Hepatic stellate cell (primary cell): ENCODE measurements at regions not wholly inside any gene's neighbourhood (a gene's known extent, or its start where the extent isn't known, plus 50 kb on each side); places are given as distances from the start of the nearest gene placed in this dataset.

Experiments used
- DNase-seq: peaks from one replicate; pipeline ENCODE4 v3.0.0; 2011; ENCODE audit warnings: low spot score

DNA sequence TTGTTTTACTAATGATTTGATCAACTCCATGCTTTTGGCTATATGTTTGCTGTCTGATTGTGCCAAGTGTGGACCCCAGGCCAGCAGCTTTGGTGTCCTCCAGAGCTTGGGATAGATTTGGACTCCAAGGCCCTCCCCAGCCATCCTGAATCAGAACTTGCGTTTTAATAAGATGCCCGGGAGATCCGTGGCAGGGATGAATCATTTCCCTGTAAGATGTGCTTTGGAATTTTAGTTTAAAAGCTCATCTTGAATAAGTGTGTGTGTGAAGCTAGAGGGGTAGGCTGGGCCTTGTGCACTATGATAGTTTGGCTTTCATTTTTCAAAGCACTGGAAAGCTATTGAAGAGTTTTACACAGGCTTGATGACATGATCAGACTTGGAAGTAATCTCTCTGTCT, 66.2 kb upstream of the SDK1 start:
- no peak for DNase-seq

DNA sequence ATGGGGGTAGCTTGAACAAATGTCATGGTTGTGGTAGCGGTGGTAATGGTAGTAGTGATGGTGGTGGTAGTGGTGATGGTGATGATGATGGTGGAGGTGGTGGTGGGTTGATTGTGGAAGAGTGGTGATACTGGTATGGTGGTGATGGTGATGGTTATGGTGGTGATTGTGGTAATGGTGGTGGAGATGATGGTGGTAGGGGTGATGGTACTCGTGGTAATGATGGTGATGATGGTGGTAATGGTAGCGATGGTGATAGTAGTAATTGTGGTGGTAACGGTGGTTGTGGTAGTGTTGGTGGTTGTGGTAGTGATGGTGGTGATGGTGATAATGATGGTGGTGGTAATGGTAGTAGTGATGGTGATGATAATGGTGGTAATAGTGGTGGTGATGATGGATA, 65.7 kb upstream of the SDK1 start:
- no peak for DNase-seq

DNA sequence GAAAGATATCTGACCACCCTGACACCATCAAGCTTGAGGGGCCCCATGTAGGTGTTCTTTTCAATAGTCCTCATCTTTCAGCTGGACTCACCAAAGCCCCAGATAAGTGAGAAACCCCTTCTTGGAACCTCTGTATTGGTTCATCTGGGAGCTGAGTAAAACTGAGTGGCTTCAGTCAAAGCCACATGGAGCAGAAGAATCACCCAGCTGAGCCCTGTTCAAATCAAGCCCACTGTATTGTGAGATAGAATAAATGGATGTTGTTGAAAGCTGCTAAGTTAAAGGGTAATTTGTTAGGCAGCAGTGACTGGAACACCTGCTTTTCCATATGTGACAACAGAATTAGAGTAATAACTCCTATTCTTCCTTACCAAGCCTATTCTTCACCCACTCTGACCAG, 64.8 kb upstream of the SDK1 start:
- no peak for DNase-seq

DNA sequence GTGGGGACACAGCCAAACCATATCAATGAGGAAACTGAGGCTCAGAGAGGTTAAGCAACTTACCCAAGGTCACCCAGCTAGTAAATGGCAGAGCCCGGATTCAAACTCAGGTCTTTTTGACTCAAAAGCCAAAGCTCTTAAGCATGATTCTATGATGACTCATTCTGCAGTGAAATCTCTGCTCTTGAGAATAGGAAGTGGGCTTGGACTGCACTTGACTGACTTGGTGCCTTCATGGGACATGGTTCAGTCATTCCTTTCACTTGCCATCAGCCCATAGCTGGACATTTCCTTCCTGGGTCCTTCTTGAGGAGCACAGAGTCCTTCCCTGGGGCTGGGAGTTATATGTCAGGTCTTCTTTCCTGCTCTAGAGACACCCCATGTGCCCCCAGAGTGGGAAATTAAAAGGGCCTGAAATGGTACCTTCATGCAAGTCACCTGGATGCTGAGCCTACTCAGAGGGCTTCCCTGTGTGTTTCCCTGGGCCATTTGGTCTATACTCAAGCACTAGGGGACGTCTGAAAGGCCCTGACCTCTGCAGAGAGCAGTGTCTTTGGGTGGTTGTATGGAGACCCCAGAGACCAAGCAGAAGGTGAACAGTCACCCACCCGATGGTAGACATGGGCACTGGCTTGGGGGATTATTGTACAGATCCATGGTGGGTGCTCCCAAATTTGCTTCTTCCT, 62.4 kb upstream of the SDK1 start:
- no peak for DNase-seq

DNA sequence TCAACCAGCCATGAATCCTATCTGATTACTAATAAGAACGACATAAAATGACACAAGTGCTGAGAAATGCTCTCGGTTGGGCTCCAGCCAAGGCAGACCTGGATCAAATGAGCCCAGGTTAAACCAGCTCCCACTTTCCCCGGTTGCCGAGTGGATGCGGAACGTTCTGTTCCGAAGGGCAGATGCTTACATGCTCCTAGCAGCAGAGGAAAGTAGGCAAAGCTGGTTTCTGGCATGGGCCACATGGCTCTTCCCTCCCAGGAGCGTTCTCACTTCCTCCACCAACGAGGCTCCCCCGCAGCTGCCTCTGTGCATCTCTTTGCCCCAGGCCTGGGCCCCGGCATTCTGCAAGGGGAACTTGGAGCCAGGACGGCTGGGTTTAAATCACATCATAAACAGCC, 61.8 kb upstream of the SDK1 start:
- DNase-seq = no peak

DNA sequence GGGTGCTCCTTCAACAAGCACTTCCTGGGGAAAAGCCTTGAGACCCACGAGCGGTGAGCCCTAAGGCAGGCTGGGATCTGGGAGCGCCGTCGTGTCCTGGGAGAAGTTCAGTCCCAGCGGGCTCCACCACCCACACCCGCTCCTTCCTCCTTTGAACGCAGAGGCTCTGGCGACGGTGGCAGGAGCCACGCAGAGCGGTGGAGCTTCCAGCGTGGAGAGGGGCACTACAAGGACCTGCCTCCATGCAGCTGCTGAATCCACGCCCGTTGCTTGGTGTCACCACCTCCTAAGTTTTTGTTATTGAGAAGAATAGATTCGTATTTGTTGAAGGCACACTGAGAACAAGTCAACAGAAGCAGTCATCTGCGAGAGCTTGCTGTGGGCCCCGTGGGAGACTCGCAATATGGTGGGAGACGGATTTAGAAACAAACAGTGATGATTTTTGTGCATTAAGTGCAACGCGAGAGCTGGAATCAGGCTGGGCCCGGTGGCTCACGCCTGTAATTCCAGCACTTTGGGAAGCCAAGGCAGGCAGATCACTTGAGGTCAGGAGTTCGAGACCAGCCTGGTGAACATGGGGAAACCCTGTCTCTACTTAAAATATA, 60.1 kb upstream of the SDK1 start:
- no peak for DNase-seq

DNA sequence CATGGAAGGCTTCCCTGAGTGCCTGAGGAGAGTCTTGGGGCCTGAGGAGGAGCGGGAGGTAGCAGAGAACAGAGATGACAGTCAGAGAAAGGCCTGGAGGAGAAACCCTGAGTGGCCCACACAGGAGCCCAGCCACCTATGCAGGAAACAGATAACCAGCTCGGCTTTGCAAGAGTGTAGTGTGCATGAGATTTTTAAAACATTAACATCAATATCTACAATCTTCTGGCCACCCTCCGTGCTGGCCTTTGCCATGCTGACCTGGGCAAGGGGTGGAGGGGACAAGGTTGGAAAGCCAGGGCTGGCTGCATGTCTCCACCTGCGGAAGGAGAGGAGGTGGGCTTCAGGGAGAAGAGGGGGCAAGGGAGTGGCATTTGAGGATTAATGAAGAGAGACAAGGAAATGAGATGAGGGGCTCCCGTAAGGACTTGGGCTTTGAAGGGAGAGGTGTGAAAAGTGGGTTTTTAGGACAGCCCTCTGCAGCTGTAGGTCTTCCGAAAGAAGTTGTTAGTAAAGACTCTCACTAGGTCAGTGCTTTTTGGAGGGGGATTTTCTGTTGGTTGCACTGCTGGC, 59.3 kb upstream of the SDK1 start:
- no peak for DNase-seq

DNA sequence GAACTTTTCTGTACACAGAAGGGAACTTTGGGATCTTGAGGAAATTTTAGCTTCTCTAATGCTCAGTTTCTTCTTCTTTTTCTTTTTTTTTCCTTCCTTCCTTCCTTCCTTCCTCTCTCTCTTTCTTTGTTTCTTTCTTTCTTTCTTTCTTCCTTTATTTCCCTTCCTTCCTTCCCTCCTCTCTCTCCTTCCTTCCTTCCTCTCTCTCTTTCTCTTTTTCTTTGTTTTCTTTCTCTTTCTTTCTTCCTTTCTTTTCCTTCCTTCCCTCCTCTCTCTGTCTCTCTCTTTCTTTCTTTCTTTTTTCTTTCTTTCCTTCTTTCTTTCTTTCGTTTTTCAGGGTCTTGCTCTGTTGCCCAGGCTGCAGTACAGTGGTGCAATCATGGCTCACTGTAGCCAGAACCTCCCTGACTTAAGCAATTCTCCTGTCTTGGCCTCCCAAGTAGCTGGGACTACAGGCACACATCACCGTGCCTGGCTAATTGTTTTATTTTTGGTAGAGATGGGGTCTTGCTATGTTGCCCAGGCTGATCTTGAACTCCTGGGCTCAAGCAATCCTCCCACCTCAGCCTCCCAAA, 58.6 kb upstream of the SDK1 start:
- DNase-seq = no peak

DNA sequence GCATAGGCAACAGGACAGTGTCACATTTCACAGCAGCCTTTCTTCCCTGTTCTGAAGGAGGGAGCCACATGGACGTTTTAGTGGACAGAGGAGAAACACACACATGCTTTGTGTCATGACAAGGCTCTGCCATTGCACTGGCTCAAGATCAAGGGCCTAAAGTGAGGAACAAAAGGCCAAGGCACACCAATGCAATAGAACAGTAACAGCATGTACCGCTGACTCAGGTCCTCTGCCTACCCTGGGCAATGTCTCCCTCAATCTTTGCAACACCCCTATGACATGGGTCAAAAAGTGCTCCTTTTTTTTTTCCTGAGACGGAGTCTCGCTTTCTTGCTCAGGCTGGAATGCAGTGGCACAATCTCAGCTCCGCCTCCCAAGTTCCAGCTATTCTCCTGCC, 57.8 kb upstream of the SDK1 start:
- no peak for DNase-seq

DNA sequence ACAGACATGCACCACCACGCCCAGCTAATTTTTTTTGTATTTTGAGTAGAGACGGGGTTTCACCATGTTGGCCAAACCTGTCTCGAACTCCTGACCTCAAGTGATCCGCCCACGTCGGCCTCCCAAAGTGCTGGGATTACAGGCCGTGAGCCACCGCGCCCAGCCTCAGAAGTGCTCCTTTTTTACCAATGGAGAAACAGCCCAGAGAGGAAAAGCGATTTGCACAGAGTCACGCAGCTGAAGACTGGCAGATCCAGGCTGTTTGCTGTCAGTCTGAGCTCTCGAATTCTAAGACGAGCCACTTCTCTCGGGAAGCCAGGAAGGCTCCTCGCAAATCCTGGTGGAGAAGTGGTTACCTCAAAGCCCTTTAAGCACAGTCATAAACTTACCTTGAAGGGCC, 57.4 kb upstream of the SDK1 start:
- DNase-seq = no peak

DNA sequence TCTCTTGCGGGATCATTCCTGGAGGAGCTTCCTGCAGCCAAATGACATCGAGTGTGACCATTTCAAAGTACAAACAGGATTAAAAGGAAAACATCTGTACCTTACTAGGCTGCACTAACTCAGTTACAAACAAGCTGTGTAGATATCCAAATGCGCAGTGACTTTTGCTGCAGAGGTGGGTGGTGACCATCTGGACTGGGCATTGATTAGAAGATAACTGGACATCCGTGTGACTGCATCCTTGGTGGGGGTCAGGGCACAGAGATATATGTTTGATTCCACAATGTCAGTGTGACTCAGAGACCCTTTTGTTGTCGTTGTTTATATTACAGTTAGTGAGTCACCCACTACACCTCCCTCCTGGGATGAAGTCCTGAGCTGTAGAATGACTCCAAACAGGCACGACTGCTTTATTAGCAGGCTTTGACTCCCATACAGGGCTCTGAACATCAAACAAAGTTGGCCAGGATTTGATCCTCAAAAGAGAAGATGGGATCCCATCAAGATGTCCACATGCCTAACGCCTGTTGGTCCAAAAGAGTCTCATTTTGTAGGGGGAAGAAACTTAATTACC, 56.7 kb upstream of the SDK1 start:
- DNase-seq = no peak

DNA sequence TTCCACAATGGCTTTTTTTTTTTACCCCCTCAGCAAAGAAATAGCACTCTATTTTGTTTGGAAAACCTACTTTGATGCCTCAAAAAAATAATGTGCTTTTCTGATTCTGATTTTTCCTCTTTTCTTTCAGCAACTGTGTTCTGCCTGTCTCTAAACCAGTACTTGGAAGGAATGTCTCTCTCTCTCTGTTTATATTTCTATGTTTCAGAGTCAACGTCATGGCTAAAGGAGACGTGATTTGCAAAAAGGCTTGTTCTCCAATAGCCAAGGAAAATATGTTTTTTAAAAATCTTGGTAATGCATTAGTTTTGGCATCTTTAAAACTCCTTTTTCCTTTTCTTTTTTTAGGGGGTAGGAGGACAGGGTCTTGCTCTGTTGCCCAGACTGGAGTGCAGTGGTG, 56.0 kb upstream of the SDK1 start:
- DNase-seq = no peak

DNA sequence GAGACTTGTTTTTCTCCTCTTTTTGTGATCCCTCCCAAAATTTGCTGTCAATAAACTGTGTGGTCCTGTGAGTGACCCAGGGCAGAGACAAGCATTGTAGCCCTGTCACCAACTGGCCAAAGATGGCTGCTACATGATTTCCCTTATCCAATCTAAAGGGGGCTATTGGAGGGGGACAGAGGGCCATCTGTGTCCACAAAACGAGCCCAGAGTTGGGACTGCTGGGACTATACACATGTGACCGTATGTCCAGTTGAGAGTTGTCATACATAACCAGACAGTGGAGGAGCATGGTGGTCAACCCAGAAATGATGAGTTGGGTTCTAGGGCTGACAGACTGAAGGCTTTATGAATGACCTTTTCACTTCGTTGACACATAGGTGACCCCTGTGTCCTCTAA, 55.3 kb upstream of the SDK1 start:
- DNase-seq = no peak

DNA sequence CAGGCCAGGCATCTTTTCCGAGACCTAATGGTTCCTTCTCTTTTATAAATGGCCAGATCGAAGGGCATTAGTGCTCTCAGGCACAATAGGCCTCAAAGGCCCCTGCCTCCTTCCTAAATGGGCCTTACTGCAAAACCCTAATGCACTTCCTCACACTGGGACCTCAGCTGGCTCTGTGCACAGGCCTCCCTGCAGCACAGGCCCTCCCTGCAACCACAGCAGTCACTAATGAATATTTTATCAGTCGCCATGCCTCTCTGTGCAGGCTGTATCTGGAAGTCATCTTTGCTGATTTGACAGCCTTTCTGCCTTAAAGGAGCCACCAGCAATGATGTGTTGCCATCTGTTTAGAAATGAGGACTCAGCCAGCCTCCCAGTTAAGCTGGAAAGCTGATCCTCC, 54.9 kb upstream of the SDK1 start:
- DNase-seq = no peak

DNA sequence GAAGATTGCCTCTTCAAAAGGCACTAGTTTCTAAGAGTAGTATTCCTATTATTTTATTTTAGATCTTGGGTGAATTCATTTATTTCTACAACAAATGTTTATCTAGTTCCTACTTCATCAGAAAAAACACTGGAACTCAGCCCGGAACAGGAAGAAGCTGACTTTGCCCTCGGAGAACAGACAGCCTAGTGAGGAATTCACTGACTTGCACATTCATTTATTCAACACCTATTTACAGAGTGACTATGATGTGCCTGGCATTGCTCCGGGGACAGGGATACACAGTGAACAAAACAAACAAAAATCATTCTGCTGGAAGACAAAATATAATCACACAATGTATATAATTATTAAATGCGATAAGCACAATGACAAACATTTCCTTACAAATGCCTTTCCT, 54.4 kb upstream of the SDK1 start:
- DNase-seq = no peak

DNA sequence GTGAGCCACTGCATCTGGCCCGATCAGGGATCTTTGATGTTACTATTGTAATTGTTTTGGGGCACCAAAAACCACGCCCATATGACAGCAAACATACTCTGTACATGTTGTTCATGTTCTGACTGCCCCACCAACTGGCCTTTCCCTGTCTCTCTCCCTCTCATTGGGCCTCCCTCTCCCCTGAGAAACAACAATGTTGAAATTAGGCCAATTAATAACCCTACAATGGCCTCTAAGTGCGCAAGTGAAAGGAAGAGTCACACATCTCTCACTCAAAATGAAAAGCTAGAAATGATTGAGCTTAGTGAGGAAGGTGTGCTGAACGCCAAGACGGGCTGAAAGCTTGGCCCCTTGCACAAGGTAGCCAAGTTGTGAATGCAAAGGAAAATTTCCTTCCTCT, 50.3 kb upstream of the SDK1 start:
- DNase-seq = no peak
